MM.1S (cell line): ENCODE measurements at regions not wholly inside any gene's neighbourhood (a gene's known extent, or its start where the extent isn't known, plus 50 kb on each side); places are given as distances from the start of the nearest gene placed in this dataset.

Experiments
- CTCF ChIP-seq: fragments of 300-600 bp; sonication (generic); IDR thresholded peaks from 2 replicates; pipeline ENCODE4 v1.5.1; 2016; ENCODE audit warnings: antibody characterized with exemption, low read length, mixed read lengths
- EZH2phosphoT487 ChIP-seq: fragments of 300-600 bp; sonication (generic); IDR thresholded peaks from 2 replicates; pipeline ENCODE4 v1.6.1; 2018; ENCODE audit warnings: antibody characterized with exemption, low read length

GRCh38 chr5:148939676-148940075, 113.3 kb downstream of the ADRB2 start:
- TF ChIP-seq EZH2phosphoT487 (no peak), CTCF (no peak)
